H54 (cell line): ENCODE measurements at regions not wholly inside any gene's neighbourhood (a gene's known extent, or its start where the extent isn't known, plus 50 kb on each side); places are given as distances from the start of the nearest gene placed in this dataset.

Experiments used
- DNase-seq: peaks from one replicate; pipeline ENCODE4 v3.0.0; 2011; ENCODE audit warnings: low spot score, mixed read lengths; ENCODE audit not compliant: insufficient read length
- FAIRE-seq: peaks from 3 replicates; lab custom pipeline; 2011; peaks lifted over from hg19 to GRCh38; lab: Jason Lieb, UNC
- POLR2A ChIP-seq: IDR thresholded peaks from 2 replicates; pipeline ENCODE4 v1.6.1; 2011; ENCODE audit warnings: low read depth, mild to moderate bottlenecking, low read length

GRCh38 chr3:86737517-86737916, 253.4 kb downstream of the VGLL3 start:
- DNase-seq, result no peak
- no peak for TF ChIP-seq POLR2A
- FAIRE-seq, result no peak

- DNase-seq, result no peak
Measured at GRCh38 chr3:86733257-86733656, 257.7 kb downstream of the VGLL3 start.

GRCh38 chr3:86731501-86731901, 259.4 kb downstream of the VGLL3 start:
- no peak for TF ChIP-seq POLR2A
- no peak for FAIRE-seq
- DNase-seq, result no peak

More at GRCh38 chr3:86733257-86733656, 257.7 kb downstream of the VGLL3 start:
- no peak for FAIRE-seq
- TF ChIP-seq POLR2A, result no peak

GRCh38 chr3:86723433-86723832, 267.5 kb downstream of the VGLL3 start:
- FAIRE-seq (no peak), DNase-seq (no peak)
- TF ChIP-seq POLR2A, result no peak

GRCh38 chr3:86711634-86712033, 279.3 kb downstream of the VGLL3 start:
- TF ChIP-seq POLR2A, result no peak
- DNase-seq, result no peak
- no peak for FAIRE-seq

GRCh38 chr3:86708893-86709292, 282.1 kb downstream of the VGLL3 start:
- TF ChIP-seq POLR2A, result no peak
- DNase-seq, result no peak
- no peak for FAIRE-seq

- no peak for DNase-seq
- no peak for FAIRE-seq
Measured at GRCh38 chr3:86702381-86702958, 288.5 kb downstream of the VGLL3 start.

GRCh38 chr3:86695752-86696151, 295.2 kb downstream of the VGLL3 start:
- FAIRE-seq (no peak), DNase-seq (no peak)
- TF ChIP-seq POLR2A, result no peak

More at GRCh38 chr3:86702381-86702958, 288.5 kb downstream of the VGLL3 start:
- TF ChIP-seq POLR2A, result no peak

GRCh38 chr3:86673991-86674390, 317.0 kb downstream of the VGLL3 start:
- no peak for DNase-seq
- FAIRE-seq, result no peak
- TF ChIP-seq POLR2A, result no peak

GRCh38 chr3:86661817-86662216, 329.1 kb downstream of the VGLL3 start:
- no peak for DNase-seq
- no peak for TF ChIP-seq POLR2A
- no peak for FAIRE-seq

GRCh38 chr3:86658876-86659275, 332.1 kb downstream of the VGLL3 start:
- DNase-seq (no peak), FAIRE-seq (no peak)
- no peak for TF ChIP-seq POLR2A

GRCh38 chr3:86654806-86655460, 336.0 kb downstream of the VGLL3 start:
- FAIRE-seq (no peak), DNase-seq (no peak)
- TF ChIP-seq POLR2A, result no peak

GRCh38 chr3:86653661-86654205, 337.2 kb downstream of the VGLL3 start:
- FAIRE-seq (no peak), DNase-seq (no peak)
- TF ChIP-seq POLR2A, result no peak

- DNase-seq (no peak), FAIRE-seq (no peak)
- no peak for TF ChIP-seq POLR2A
Measured at GRCh38 chr3:86648087-86648486, 342.9 kb downstream of the VGLL3 start.

GRCh38 chr3:86645756-86646155, 345.2 kb downstream of the VGLL3 start:
- TF ChIP-seq POLR2A, result no peak
- no peak for DNase-seq
- FAIRE-seq, result no peak
